ENCODE measurements at regions not wholly inside any gene's neighbourhood (a gene's known extent, or its start where the extent isn't known, plus 50 kb on each side); places are given as distances from the start of the nearest gene placed in this dataset.

DNA sequence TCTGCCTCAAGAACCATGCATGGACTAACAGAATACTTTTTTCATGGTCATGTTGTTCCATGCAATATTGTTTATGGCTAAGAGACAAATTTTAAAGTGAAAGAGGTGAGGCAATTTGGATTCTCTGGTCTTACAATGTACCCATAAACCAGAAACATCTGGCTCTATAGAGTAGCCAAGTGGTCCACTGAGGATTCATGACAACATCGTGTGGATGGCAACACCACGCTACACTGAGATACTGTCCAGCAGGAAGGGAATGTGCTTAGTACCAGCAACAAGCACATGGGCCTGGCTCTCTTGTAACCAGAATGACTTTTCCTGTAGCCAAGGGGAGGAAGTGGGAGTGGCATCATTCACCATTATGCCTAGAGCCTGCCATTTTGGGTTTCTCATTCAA lies 218.2 kb downstream of the GADD45G start:
- TF ChIP-seq, protein P1, sequence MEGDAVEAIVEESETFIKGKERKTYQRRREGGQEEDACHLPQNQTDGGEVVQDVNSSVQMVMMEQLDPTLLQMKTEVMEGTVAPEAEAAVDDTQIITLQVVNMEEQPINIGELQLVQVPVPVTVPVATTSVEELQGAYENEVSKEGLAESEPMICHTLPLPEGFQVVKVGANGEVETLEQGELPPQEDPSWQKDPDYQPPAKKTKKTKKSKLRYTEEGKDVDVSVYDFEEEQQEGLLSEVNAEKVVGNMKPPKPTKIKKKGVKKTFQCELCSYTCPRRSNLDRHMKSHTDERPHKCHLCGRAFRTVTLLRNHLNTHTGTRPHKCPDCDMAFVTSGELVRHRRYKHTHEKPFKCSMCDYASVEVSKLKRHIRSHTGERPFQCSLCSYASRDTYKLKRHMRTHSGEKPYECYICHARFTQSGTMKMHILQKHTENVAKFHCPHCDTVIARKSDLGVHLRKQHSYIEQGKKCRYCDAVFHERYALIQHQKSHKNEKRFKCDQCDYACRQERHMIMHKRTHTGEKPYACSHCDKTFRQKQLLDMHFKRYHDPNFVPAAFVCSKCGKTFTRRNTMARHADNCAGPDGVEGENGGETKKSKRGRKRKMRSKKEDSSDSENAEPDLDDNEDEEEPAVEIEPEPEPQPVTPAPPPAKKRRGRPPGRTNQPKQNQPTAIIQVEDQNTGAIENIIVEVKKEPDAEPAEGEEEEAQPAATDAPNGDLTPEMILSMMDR (IDR thresholded peaks at IDR 0.05) = no peak
- TF ChIP-seq POLR2A (IDR thresholded peaks at IDR 0.05) (no peak), EP300 (IDR thresholded peaks at IDR 0.05; ENCODE audit: low read depth) (no peak), POLR2AphosphoS5 (IDR thresholded peaks at IDR 0.05) (no peak)
